GM12875 (cell line): ENCODE measurements at regions not wholly inside any gene's neighbourhood (a gene's known extent, or its start where the extent isn't known, plus 50 kb on each side); places are given as distances from the start of the nearest gene placed in this dataset.

ENCODE experiments used
- H3K4me3 ChIP-seq: one replicate; pipeline ENCODE4 v1.5.1; 2011; ENCODE audit warnings: low read depth, low read length, control low read depth
- TF ChIP-seq, protein P1 (sequence below): IDR thresholded peaks from 2 replicates; pipeline ENCODE4 v1.5.1; 2011; ENCODE audit warnings: low read depth, mild to moderate bottlenecking, control low read depth, inconsistent platforms, low read length, moderate library complexity, borderline replicate concordance; ENCODE audit not compliant: insufficient read depth

DNA sequence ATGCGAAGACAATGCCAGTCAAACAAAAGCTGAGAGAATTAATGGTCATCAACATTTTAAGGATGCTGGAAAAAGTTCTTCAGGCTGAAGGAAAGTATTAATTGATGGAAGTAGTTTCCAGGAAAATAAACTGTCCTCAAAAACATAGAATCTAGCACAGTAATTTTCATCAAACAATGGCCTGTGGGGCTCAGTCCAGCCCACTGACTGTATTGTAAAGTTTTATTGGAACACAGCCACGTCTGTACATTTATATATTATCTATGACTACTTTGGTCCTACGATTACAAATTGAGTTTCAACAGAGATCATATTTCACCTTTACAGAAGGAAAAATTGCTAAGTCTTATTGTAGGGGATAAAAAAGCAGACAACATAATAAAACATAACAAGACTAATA, 484.5 kb downstream of the KCNJ2 start:
- TF ChIP-seq, protein P1, sequence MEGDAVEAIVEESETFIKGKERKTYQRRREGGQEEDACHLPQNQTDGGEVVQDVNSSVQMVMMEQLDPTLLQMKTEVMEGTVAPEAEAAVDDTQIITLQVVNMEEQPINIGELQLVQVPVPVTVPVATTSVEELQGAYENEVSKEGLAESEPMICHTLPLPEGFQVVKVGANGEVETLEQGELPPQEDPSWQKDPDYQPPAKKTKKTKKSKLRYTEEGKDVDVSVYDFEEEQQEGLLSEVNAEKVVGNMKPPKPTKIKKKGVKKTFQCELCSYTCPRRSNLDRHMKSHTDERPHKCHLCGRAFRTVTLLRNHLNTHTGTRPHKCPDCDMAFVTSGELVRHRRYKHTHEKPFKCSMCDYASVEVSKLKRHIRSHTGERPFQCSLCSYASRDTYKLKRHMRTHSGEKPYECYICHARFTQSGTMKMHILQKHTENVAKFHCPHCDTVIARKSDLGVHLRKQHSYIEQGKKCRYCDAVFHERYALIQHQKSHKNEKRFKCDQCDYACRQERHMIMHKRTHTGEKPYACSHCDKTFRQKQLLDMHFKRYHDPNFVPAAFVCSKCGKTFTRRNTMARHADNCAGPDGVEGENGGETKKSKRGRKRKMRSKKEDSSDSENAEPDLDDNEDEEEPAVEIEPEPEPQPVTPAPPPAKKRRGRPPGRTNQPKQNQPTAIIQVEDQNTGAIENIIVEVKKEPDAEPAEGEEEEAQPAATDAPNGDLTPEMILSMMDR = no peak

GRCh38 chr17:70654706-70655105, 485.4 kb downstream of the KCNJ2 start:
- TF ChIP-seq, protein P1 = no peak
- no peak overlapping the region for H3K4me3 ChIP-seq

More for the DNA sequence above, 484.5 kb downstream of the KCNJ2 start:
- H3K4me3 ChIP-seq = no peak overlapping the region

DNA sequence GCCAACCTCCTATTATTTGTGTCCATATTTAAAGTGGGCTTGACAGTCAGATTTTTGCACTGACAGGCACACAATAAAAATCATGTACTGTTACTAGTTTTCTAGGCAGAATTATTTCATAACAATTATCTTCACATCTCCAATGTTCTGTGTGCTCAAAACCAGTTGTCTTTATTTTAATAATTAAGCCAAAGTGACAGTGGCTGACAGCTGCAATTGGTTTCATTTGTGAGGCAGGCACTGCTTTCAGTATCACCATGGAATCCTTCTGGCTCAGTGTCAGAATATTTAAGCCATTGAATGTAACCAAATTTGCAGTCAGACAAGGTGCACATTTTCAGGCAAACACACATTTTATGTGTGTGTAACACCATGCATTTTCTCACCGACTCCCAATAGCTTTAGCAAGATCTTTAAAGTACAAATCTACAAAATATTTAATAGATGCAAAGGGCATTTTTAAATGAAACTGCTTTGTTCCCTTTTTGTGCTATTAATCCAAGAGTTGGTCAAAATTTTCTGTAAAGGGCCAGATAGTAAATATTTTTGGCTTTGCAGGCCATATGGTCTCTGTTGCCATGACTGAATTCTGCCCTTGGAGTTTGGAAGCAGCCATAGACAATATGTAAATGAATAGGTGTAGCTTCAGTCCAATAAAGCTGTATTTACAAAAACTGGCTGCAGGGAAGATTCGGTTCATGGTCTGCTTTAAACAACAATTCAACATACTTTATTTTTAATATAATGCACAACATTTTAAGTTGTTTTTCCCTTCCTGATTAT, 486.0 kb downstream of the KCNJ2 start:
- TF ChIP-seq, protein P1 = no peak
- no peak overlapping the region for H3K4me3 ChIP-seq

DNA sequence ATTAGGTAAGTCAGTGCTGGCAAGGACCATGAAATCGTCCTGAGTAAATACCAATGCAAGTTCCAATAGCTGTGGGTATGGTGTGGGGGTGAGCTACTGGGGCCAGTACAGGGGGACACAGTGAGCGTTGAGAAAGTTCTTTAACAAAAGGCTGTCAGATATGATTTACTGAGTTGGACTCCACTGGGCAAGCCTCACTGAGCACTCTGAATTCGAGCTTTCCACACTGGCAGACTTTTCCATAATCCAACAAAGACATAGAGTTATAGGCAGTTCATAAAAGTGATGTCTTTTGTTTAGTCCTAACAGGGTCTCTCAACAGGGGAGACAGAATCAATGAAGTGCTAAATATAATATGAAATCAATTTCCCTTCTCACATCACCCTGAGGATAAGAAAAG, 489.0 kb downstream of the KCNJ2 start:
- no peak overlapping the region for H3K4me3 ChIP-seq
- TF ChIP-seq, protein P1 = no peak

DNA sequence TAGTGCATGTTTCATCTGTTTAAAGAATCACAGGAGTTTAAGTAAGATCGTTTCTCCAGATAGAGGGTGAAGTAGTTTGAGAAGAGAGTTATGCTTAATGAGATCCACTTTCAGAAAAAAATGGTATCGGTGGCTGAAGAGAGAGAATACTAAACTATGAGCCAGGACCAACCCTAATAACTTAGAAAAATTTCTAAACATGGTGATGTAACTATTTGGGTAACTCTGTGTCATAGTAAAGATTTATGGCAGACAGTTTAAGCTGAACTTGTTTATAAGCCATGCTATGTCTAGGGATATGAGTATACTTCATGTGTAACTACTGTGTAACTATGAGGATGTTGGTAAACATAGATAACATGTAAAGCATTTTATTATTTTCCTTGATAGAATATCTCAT, 489.5 kb downstream of the KCNJ2 start:
- H3K4me3 ChIP-seq = no peak overlapping the region
- TF ChIP-seq, protein P1 = no peak

DNA sequence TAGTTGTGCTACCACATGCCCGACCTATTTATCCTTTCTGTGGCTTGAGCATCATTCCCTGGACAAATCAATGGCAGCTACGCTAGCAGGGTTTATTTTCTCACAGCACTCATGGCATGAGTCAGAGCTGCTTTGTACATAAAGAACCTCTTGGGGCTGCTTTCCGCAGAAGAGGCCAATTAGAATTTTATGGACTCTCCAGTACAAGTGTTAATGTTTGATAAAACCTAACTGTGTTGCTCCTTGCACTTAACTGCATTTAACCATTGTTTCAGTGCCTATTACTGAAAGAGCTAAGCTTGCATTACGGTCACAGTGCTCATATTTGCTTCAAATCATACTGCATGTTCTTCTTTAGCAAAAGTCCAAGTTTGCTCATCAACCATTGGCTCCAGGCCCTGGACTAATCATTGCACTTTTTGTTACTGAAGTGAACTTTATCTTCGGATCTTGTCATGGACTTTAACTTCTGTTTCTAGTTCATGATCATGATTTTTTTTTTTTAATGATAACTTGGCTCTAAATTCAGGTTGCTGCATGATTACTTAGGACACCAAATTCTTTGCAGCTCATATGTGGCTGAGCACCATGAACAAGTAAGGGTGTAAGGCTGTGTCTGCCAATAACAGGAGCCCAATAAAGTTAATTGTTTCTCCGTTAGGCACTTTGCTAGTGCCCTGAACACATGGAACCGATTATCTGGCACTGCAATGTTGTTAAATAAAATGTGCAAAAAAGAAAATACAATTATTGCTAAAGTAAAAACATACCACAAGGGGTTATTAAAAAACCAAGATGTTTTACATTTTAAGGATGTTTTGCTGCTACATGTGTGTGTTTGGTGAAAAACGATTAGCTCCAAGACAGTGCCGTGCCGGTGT, 492.2 kb downstream of the KCNJ2 start:
- no peak overlapping the region for H3K4me3 ChIP-seq
- TF ChIP-seq, protein P1 = no peak
